Panc1 (cell line): ENCODE measurements at regions not wholly inside any gene's neighbourhood (a gene's known extent, or its start where the extent isn't known, plus 50 kb on each side); places are given as distances from the start of the nearest gene placed in this dataset.
A peak's percentile ranks its signal among the peaks of the same experiment; 100 is the strongest.

ENCODE experiments used
- ATAC-seq: fragments of 200-7000 bp; cut with Tn5 transposase; 2 replicates; pipeline ENCODE4 v1.9.1; 2020; ENCODE audit warnings: mild to moderate bottlenecking, moderate library complexity
- BruUV-seq: library from RNA; stranded (reverse); fragments of 400-500 nt; replicated peaks from 2 replicates; lab custom pipeline; 2021; lab: Mats Ljungman, UMichigan
- CTCF ChIA-PET: fragments of 300-600 bp; sonication (Branson Sonifier 250); formaldehyde crosslinking; loops from one replicate; lab custom pipeline; 2022; ENCODE audit warnings: antibody characterized with exemption; lab: Charles Lee
- POLR2A ChIA-PET: fragments of 300-600 bp; sonication (Branson Sonifier 250); formaldehyde crosslinking; loops from one replicate; lab custom pipeline; 2022; ENCODE audit warnings: antibody characterized with exemption; lab: Charles Lee
- DNase-seq: peaks from one replicate; pipeline ENCODE4 v3.0.0-alpha.2; 2010; ENCODE audit warnings: low read depth, low spot score
- H3K27ac ChIP-seq: 2 replicates; pipeline ENCODE4 v1.5.1; 2011; ENCODE audit warnings: mild to moderate bottlenecking, low read length, inconsistent platforms
- H3K27me3 ChIP-seq: fragments of 200-500 bp; sonication (Bioruptor generic); 2 replicates; pipeline ENCODE4 v1.6.0; 2014; ENCODE audit warnings: low read length, inconsistent platforms; ENCODE audit not compliant: control insufficient read depth, insufficient read depth
- H3K36me3 ChIP-seq: fragments of 200-500 bp; sonication (Bioruptor generic); 2 replicates; pipeline ENCODE4 v1.5.1; 2014; ENCODE audit warnings: inconsistent platforms, mild to moderate bottlenecking, low read length, moderate library complexity; ENCODE audit not compliant: control insufficient read depth, insufficient read depth
- H3K4me1 ChIP-seq: 2 replicates; pipeline ENCODE4 v1.5.1; 2011; ENCODE audit warnings: inconsistent platforms, mild to moderate bottlenecking, low read length, moderate library complexity; ENCODE audit not compliant: control insufficient read depth, insufficient read depth
- H3K4me3 ChIP-seq, 2 experiments: 2 replicates each; pipeline ENCODE4 v1.5.1; 2011 to 2012; ENCODE audit warnings: low read depth in 2 of 2, low read length in 2 of 2, mild to moderate bottlenecking in 2 of 2, inconsistent platforms in 1 of 2, moderate library complexity in 1 of 2
- H3K9me3 ChIP-seq: fragments of 200-500 bp; sonication (Bioruptor generic); 2 replicates; pipeline ENCODE4 v1.5.1; 2014; ENCODE audit warnings: low read depth, mild to moderate bottlenecking, inconsistent platforms, low read length, moderate library complexity; ENCODE audit not compliant: control insufficient read depth, insufficient read depth
- CTCF ChIP-seq: fragments of 450-650 bp; IDR thresholded peaks from 2 replicates; pipeline ENCODE4 v1.5.1; 2017; ENCODE audit warnings: mild to moderate bottlenecking
- POLR2AphosphoS5 ChIP-seq: IDR thresholded peaks from 2 replicates; pipeline ENCODE4 v1.6.1; 2012; ENCODE audit warnings: mild to moderate bottlenecking, low read depth, low read length, moderate library complexity
- SIN3A ChIP-seq: IDR thresholded peaks from 2 replicates; pipeline ENCODE4 v1.6.1; 2012; ENCODE audit warnings: low read depth, mild to moderate bottlenecking, low read length, moderate library complexity, borderline replicate concordance; ENCODE audit not compliant: insufficient read depth
- TCF7L2 ChIP-seq: IDR thresholded peaks from 2 replicates; pipeline ENCODE4 v1.6.1; 2011; ENCODE audit warnings: mild to moderate bottlenecking, low read depth, low read length, inconsistent platforms
- in situ Hi-C: cut with HindIII; loops from 2 replicates; pipeline ENCODE4 v1.10.0; 2016; ENCODE audit warnings: low sequenced_read_pairs, low pct_unique_long_range_greater_than_20kb
- intact Hi-C: fragments of 100-400 bp; cut with micrococcal nuclease; formaldehyde crosslinking; loops from one replicate; pipeline ENCODE4 v1.10.0; 2022; ENCODE audit not compliant: unreplicated experiment
- TF ChIP-seq, protein P1 (sequence below), 2 experiments: IDR thresholded peaks; 2 replicates each; pipeline ENCODE4 v1.6.1; 2011 to 2012; ENCODE audit warnings: low read depth in 2 of 2, control low read depth in 1 of 2, low read length in 1 of 2, mild to moderate bottlenecking in 1 of 2, moderate library complexity in 1 of 2; ENCODE audit not compliant: insufficient read depth in 1 of 2

DNA sequence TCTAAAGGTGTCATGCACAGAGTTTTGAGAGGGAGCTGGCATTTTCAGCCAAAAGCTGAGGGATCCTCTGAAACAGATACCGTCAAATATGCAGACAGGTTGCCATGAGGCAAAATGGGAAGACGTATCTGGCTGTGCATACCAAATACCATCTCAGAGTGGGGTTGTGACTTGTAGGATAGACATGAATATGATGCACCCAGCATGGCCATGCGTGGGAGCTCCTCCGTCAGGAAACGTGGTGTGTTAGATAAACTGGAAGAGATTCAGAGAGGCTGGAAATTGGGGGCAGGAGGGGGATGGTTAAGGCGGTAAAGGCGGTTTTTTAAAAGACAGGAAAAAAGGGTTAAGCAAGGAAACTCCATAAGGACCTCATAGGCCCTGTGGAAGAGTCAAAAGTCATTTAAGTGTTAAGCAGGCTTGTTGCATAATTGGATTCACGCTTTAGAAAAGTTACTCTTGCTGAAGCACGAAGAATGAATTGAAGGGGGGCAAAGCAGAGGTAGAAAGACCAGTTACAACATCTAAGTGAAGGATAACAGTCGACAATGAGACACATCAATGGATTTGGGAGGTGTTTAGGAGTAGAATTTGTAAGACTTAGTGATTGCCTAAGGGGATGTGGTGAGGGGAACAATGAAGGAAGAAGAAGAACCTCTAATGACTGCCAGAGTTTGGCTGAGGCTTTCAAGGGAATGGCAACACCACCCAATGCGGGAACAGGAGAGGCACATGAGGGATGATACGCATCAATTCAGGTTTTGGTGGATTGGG is 139.6 kb upstream of the CTAGE1 start:
- ChIA-PET POLR2A (no interaction called here), CTCF (no interaction called here)
- Histone ChIP-seq H3K9me3 (no peaks in the 10 kb centered on the region), H3K27me3 (peaks cover 17% of the 10 kb centered on the region), H3K4me3 (no peak overlapping the region), H3K27ac (no peak overlapping the region), H3K4me1 (no peaks in the 10 kb centered on the region; the same call in 1 of the 2 replicates), H3K36me3 (no peaks in the 10 kb centered on the region)
- intact Hi-C loops (loop anchor here (10.0 kb wide), 1 partner anchor 63 kb away; no protein-coding TSS in a partner anchor), in situ Hi-C loops (no loop called here)
- no peak for ATAC-seq
- BruUV-seq: no TSS peak
- no peak for DNase-seq
- TF ChIP-seq SIN3A: no peak
- no peak for TF ChIP-seq CTCF
- no peak for TF ChIP-seq TCF7L2
- TF ChIP-seq POLR2AphosphoS5: no peak
- TF ChIP-seq, protein P1, sequence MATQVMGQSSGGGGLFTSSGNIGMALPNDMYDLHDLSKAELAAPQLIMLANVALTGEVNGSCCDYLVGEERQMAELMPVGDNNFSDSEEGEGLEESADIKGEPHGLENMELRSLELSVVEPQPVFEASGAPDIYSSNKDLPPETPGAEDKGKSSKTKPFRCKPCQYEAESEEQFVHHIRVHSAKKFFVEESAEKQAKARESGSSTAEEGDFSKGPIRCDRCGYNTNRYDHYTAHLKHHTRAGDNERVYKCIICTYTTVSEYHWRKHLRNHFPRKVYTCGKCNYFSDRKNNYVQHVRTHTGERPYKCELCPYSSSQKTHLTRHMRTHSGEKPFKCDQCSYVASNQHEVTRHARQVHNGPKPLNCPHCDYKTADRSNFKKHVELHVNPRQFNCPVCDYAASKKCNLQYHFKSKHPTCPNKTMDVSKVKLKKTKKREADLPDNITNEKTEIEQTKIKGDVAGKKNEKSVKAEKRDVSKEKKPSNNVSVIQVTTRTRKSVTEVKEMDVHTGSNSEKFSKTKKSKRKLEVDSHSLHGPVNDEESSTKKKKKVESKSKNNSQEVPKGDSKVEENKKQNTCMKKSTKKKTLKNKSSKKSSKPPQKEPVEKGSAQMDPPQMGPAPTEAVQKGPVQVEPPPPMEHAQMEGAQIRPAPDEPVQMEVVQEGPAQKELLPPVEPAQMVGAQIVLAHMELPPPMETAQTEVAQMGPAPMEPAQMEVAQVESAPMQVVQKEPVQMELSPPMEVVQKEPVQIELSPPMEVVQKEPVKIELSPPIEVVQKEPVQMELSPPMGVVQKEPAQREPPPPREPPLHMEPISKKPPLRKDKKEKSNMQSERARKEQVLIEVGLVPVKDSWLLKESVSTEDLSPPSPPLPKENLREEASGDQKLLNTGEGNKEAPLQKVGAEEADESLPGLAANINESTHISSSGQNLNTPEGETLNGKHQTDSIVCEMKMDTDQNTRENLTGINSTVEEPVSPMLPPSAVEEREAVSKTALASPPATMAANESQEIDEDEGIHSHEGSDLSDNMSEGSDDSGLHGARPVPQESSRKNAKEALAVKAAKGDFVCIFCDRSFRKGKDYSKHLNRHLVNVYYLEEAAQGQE (IDR thresholded peaks at IDR 0.05; ENCODE audit: insufficient read depth in 1 of 2, low read depth in 2 of 2, low read length in 1 of 2): no peak

DNA sequence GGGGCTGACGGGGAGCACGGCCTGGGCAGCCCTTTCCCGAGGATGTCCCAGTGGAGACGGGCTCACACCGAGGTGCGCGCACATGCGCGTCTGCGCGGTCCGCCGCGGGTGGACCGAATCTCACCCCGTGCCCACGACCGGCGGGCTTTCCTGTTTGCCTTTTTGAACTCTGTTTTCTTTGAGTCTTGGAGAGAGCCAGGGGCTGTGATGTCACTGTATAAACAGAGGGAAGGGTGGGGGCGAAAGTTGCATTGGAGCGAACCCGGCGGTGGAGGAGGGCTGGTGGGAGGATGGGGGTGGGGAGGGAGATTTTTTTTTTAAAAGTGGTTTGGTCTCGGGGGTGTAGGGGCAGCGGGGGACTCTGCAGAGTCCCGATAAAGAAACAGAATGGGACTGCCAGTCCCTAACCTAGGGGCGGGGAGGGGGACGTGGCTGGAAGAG is 141.2 kb upstream of the CTAGE1 start:
- Histone ChIP-seq H3K36me3 (no peaks in the 10 kb centered on the region), H3K27ac (no peak overlapping the region), H3K27me3 (peaks cover 20% of the 10 kb centered on the region), H3K9me3 (no peaks in the 10 kb centered on the region), H3K4me3 (peak overlapping the region; percentile 39 to 56), H3K4me1 (no peaks in the 10 kb centered on the region; the same call in 1 of the 2 replicates)
- peak; percentile 42 for ATAC-seq
- intact Hi-C loops (loop anchor here (10.0 kb wide), 1 partner anchor 64 kb away; no protein-coding TSS in a partner anchor), in situ Hi-C loops (no loop called here)
- TF ChIP-seq POLR2AphosphoS5 (no peak), SIN3A (no peak), TCF7L2 (no peak), CTCF (no peak)
- TF ChIP-seq, protein P1 (IDR thresholded peaks at IDR 0.05; ENCODE audit: insufficient read depth in 1 of 2, low read depth in 2 of 2, low read length in 1 of 2): no peak
- DNase-seq: no peak
- POLR2A ChIA-PET: no interaction called here
- BruUV-seq: no TSS peak
- CTCF ChIA-PET: no interaction called here
